GM03348 (cell line): ENCODE measurements at regions not wholly inside any gene's neighbourhood (a gene's known extent, or its start where the extent isn't known, plus 50 kb on each side); places are given as distances from the start of the nearest gene placed in this dataset.
"Not testable (repeated sequence)": the region's sequence is repeated elsewhere in the genome, so short reads cannot be mapped to it uniquely, and the experiment has no call there.

Source experiments
- DNase-seq: peaks from one replicate; pipeline ENCODE4 v3.0.0; 2012; ENCODE audit warnings: low spot score

DNA sequence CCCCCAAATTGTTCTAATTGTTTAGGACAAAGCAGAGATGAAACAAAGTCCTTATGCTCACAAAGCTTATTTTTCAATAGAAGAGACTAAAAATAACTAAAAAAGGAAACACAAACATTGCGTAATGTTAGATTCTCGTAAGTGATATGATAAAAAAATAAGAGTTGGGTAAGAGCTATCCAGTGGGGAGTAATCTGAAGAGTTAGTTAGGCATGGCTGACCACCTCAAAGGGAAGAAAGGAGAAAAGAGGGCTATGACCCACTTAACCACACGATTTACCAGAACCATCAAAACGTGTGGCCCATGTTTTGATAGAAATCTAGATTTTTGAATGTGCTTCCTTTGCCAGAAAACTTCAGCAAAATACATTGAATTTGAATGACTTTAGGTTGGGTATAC, 1296.8 kb upstream of the NUDT12 start:
- DNase-seq, result no peak

DNA sequence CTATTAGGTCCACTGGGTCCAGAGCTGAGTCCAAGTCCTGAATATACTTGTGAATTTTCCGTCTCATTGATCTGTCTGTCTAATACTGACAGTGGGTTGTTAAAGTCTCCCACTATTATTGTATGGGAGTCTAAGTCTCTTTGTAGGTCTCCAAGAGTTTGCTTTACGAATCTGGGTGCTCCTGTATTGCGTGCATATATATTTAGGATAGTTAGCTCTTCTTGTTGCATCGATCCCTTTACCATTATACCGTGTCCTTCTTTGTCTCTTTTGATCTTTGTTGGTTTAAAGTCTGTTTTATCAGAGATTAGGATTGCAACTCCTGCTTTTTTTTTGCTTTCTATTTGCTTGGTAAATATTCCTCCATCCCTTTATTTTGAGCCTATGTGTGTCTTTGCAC, 1289.5 kb upstream of the NUDT12 start:
- DNase-seq, result not testable (repeated sequence)

DNA sequence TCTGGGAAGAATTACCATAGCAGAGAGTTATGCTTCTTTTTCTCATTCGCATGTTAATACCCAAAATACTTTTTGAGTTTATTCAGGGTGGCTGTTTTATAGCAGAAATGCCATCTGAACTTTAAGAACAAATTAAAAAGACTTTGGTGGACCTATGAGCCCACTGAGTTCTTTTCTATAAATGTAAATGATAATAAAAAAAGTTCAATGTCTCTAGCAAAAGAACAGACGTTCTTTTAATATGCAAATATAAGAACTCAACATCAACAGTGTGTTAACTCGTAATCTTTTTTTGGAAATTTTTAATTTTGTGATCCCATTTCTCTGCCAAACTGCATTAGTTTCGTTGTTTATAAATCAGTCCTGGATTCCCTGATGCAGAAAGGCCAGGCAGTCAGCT, 1283.0 kb upstream of the NUDT12 start:
- DNase-seq, result no peak

DNA sequence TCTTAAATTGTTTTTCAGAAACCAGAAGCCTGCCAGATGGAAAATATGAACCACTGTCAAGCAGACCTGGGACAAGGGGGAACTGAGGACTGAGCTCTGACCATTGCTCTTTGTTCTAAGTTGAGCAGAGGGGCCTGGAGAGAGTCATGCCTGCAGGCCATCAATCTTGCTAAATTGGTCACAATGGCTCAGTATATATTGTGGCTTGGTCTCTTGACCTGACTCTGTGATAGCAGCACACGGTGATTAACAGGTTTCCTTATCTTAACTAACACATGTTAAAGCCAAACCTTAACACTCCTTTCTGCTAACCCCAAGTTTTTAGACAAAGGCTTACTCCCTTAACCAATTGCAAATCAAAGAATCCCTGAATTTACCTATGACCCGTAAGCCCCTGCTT, 1281.2 kb upstream of the NUDT12 start:
- DNase-seq, result no peak

DNA sequence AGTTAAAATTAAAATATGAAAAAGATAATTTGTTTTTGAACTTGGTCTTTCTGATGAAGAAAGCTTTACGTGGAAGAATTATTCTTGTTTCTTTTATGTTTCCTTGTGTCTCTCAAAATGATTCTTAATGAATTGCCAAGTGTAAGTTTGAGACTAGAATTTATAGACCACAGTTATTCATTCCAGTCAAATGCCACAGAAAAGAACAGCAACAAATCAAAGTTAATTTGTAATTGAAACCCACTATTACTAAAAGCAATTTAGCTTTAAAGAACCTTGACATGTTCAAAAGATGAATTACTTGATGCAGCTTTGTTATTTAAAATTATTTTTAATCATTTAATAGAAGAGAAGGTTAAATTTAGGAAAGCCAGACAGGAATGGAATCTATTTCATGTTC, 1277.7 kb upstream of the NUDT12 start:
- DNase-seq, result no peak

DNA sequence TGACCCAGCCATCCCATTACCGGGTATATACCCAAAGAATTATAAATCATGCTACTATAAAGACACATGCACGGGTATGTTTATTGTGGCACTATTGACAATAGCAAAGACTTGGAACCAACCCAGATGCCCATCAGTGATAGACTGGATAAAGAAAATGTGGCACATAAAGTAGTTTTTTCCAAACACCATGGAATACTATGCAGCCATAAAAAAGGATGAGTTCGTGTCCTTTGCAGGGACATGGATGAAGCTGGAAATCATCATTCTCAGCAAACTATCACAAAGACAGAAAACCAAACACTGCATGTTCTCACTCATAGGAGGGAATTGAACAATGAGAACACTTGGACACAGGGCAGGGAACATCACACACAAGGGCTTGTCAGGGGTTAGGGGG, 1268.9 kb upstream of the NUDT12 start:
- DNase-seq, result not testable (repeated sequence)

DNA sequence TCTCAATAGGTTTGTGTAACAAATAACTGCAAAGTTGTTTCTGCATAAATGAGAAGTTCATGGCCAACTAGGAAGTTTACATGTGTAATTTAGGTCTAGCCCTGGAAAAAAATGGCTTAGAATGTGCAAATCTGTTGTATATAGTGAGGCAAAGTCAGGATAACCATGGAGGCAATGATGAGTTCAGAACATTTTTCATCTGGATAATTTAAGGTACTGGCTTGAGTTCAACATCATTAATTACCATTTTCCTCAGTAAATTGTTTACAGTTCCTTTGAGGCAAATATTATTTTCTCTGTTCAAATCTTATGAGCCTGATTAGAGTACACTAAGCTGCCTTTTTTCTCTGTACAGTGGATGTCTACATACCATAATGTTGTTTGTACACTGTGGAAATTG, 1259.0 kb upstream of the NUDT12 start:
- no peak for DNase-seq

DNA sequence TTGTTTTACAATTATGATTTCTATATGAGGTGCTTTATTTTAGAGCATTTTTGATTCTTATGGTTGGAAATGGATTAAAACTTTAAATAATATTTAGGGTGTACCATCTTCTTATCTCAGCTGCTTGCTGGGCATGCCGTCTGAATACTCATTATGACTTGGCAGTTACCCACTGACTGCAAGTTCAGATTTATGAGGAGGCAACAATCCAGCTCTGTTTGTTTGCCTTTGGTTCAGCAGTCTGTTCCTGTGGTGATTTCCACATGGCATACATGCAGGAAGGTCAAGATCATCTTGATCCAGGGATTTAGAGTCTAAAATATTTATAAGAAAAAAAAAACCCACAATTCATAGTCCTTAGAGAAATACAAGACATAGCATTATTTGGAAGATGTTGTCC, 1254.5 kb upstream of the NUDT12 start:
- no peak for DNase-seq

DNA sequence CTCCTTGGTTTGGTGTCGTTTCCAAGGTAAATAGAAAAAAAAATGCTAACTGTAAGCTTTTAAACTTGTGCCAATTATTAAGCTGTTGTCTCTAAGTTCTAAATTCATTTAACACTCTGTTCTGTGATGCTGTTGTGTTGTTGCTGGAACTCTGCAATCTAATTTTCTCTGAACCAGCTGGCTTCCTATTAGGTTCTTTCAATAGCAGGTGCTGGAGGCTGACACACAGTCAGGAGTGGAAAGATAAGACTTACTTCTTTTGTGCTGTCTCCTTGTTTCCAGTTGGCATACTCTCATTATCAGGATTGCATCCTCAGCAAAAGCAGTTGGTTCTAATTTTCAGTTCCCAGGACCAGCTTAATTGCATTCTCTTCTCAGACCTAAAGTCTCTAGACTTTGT, 1252.6 kb upstream of the NUDT12 start:
- DNase-seq, result no peak

- DNase-seq, result no peak
These were observed 1238.0 kb upstream of the NUDT12 start for GRCh38 chr5:104800440-104801048.

- DNase-seq, result no peak
These were observed 1231.1 kb upstream of the NUDT12 start for GRCh38 chr5:104793755-104794080.

DNA sequence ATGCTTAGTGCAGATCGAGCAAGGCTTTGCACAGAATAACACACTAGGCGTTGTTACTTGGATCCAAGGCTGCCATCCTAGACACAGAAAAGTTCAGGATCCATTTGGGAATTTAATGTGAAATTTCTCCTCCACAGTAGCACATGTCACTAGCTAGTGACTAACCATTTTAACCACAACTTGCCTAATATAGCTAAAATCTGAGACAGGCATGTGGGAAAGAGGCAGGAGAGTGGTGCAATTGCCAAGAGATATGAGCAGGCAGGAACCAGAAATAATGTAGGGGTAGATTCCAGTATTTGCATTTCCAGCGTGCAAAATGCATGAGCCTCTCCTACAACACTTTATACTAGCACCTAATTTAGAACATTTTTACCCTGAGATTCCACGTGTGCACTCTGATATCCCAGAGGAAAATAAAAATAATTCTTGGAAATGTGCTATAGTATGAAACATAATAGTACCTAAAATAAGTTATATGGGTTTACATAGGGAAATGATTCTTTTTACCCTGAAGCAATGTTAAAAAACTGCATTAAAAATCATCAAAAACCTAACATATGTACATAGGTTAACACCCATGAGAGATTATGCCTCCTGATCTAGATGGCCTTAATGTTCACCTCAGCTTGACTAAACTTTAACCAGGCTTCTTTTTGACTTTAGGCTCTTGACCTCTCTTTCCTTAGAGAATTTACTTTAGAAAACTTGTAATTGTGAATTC, 1230.6 kb upstream of the NUDT12 start:
- DNase-seq, result no peak

GRCh38 chr5:104789366-104789765, 1226.8 kb upstream of the NUDT12 start:
- DNase-seq, result no peak

DNA sequence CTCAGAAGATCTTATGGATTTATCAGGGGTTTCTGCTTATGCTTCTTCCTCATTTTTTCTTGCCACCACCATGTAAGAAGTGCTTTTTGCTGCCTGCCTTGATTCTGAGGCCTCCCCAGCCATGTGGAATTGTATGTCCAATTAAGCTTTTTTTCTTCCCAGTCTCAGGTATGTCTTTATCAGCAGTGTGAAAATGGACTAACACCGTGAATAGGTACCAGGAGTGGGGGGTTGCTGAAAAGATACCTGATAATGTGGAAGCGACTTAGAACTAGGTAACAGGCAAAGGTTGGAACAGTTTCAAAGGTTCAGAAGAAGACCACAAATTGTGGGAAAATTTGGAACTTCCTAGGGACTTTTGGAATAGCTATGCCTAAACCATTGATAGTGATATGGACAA, 1222.5 kb upstream of the NUDT12 start:
- DNase-seq, result no peak

DNA sequence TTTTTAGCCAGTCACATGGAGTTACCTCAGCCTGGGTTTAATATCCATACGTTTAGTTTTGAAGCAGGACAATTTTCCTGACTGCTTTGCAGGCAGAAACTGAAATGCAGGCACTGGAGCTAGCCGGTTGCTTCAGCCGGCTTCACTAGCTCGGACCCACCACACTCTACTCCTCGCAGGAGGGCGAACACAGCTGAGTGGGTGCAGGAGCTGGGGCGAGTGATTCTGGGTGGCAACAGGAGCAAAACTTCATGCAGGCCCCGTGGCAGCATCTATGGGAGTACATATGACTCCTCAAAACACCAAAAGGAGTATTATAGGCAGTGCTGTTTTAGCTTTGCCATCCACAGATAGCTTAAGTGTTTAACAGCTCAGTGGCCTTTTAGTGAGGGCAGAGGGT, 1211.8 kb upstream of the NUDT12 start:
- no peak for DNase-seq

GRCh38 chr5:104764197-104764596, 1201.6 kb upstream of the NUDT12 start:
- no peak for DNase-seq

GRCh38 chr5:104763216-104763615, 1200.6 kb upstream of the NUDT12 start:
- no peak for DNase-seq

DNA sequence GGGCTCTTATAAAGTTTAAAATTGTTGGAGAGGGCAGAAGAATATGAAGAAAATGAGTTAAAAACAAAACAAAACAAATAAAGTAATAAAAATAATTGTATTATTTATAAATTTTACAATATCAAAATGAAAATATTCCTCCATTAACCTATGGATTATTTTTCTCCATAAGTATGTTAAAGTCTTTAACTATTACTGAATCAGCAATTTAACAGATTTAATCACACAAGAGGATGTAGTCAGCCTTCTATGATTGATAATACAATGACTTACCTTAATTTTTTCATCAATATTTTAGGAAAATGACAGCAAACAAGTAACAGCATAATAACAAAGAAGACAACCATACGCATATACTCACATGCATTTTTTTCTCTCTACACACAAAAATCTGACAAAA, 1195.3 kb upstream of the NUDT12 start:
- no peak for DNase-seq

- no peak for DNase-seq
These were observed 1193.2 kb upstream of the NUDT12 start for GRCh38 chr5:104755806-104756205.

DNA sequence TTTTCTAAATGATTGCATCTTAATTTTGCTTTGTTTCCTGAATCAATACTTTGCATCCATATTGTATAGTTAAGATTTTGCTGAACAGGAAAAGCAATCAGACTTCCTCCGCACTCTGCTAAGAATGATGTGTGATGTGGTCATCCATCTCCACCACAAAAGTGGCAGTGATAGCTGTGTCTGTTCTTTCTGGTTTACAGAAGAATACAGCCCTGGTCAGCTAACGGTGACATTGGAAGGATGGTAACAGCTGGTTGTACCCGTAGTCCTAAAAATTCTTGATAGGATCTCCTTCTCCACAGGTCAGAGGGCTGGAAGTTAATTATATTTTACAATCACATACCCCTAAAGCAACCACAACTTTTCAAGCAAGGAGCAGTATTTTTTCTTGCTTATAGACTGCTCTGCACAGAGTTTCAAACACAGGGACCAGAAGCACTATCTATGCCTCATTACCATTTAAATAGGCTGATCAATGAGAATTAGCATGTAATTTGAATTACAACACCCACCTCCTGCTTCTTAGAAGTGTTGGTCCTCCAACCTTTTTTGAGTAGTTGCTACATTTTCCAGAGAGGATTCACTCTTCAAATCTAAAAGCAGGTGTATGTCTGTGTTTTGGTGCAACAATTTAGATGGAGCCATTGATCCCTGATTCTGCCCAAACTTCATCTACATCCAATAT, 1191.9 kb upstream of the NUDT12 start:
- DNase-seq, result no peak

GRCh38 chr5:104751969-104752368, 1189.4 kb upstream of the NUDT12 start:
- DNase-seq, result no peak

- no peak for DNase-seq
These were observed 1177.3 kb upstream of the NUDT12 start for GRCh38 chr5:104739905-104740304.

DNA sequence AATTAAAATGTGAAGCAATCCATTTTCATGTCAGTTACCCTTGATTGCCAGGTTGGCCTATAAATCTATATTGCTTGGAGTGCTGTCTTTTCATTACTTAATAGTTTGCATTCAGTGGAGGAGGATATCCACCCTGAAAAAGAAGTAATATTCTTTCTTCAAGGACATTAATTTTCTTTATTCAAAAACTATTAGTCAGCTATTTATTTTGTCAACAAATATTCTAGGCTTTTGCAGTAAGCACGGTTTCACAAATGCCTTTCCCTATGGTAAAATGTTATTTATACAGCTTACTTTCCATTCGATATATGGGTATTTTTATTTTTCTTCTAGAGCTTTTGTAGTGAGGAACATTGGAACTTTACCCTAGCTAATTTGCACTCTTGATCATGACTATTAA, 1176.9 kb upstream of the NUDT12 start:
- DNase-seq, result no peak

DNA sequence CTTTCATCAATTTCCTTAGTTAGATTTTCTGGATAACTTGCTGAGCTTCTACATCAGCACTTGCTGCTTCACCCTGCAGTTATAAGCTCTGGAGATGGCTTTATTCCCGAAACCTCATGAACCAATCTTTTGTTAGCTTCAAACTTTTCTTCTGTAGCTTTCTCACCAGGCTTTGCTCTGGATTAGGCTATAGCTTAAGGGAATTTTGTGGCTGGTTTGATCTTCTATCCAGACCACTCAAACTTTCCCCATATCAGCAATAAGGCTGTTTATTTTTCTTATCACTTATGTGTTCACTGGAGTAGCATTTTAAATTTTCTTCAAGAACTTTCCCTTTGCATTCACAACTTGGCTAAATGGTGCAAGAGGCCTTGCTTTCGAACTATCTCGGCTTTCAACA, 1173.5 kb upstream of the NUDT12 start:
- no peak for DNase-seq
